HG03095 (cell line): ENCODE measurements at regions not wholly inside any gene's neighbourhood (a gene's known extent, or its start where the extent isn't known, plus 50 kb on each side); places are given as distances from the start of the nearest gene placed in this dataset.
"Not testable (repeated sequence)": the region's sequence is repeated elsewhere in the genome, so short reads cannot be mapped to it uniquely, and the experiment has no call there.

Experiments
- ATAC-seq: cut with Tn5 transposase; IDR thresholded peaks from one replicate; pipeline ENCODE4 v1.9.1; 2021; ENCODE audit warnings: moderate library complexity; ENCODE audit not compliant: unreplicated experiment

- no peak for ATAC-seq
Observed at GRCh38 chr6:163867518-163868292, 453.2 kb downstream of the QKI start.

DNA sequence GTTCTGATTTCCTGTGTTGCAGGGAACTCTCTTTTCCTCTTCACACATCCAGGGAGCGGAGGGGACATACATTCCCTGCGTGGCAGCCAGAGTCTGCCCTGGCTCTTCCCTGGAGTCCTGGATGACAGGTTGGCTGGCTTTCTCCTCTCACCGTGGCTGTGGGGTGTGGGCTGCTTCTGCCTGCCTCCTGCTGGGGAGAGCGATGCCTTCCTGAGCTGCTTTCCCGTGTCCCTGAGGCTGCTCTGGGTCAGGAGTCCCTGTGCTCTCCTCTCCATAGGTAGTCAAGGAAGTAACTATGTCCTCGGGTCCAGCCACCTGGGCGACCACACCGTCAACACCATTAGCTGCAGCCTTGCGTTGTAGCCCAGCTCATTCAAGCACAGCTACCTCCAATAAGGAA, 451.7 kb downstream of the QKI start:
- no peak for ATAC-seq

- no peak for ATAC-seq
Observed at GRCh38 chr6:163863565-163863964, 449.0 kb downstream of the QKI start.

DNA sequence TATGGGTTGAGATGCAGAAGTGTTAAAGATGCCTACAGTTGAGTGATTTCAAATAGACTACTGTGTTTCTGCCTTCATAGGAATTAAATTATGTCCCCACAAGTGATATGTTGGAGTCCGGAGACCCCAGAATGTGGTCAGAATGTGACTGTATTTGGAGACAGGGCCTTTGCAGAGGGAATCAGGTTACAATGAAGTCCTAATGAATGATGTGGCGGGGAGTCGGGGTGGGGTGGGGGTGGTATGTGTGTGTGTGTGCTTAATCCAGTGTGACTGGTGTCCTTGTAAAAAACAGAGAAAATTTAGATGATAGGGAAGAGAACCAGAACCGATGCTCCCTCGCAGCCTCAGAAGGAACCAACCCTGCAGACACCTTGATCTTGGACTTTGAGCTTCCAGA, 448.2 kb downstream of the QKI start:
- ATAC-seq: no peak

DNA sequence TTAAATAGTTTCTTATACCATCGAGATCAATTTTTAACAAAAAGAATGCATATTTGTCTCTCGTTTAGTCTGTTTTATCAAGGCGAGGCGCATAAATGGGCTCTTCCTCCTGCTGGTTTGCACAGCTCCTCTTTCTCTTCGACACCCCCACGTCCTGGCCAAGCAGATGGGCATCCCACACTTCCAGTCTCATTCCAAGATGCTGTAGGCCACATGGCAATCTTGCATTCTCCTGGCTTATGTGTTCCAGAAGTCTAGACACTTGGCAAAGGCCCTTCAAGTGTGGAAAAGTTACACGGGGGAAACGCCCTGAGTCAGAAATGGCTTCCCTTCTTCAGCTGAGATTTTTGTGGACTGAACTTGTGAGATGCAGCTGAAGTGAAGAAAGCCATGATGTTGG, 447.1 kb downstream of the QKI start:
- no peak for ATAC-seq

DNA sequence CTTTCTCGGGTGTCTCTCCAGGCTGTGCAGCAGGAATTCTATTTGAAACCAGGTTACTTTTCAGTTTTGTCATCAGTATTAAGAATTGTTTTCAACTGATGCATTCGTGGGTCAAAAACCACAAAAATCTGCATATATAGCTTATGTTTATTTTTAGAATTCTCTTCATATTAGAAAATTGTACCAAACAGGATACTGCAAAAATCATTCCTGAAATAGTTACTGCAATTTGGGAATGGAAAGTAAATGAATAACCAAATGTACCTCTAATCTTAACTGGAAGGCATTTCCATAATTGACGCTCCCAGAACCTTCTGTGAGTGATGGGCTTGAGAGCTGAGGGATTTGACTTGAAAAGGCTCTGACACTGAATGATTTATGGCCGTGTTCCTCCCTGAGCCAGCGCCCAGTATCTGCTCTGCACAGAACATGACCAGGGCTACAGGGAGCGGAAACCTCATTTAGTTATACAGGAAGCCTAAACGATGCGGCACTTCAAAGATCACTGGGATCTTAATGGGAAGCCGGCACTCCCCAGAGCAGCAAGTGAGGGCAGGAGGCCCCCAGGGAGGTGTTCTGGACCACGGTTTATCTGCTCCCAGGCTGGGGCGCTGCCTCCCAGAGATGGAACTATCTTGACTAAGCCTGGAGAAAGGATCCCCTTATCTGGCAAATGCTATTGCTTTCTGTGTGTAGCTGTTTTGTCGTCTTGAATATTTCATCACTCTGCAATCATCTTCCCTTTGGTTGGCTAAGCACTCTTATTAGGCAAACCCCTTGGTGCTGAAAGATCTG, 446.0 kb downstream of the QKI start:
- no peak for ATAC-seq

DNA sequence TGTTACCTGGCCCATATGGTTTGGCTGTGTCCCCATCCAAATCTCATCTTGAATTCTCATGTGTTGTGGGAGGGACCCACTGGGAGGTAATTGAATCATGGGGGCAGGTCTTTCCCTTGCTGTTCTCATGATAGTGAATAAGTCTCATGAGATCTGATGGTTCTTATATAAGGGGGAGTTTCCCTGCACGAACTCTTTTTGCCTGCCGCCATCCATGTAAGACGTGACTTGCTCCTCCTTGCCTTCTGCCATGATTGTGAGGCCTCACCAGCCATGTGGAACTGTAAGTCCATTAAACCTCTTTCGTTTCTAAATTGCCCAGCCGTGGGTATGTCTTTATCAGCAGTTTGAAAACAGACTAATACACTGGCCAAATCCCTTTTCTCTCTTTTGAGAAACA, 444.4 kb downstream of the QKI start:
- not testable (repeated sequence) for ATAC-seq

GRCh38 chr6:163857421-163857820, 442.9 kb downstream of the QKI start:
- ATAC-seq: no peak

- no peak for ATAC-seq
Observed at GRCh38 chr6:163850874-163851273, 436.4 kb downstream of the QKI start.

- no peak for ATAC-seq
Observed at GRCh38 chr6:163844761-163845160, 430.2 kb downstream of the QKI start.

DNA sequence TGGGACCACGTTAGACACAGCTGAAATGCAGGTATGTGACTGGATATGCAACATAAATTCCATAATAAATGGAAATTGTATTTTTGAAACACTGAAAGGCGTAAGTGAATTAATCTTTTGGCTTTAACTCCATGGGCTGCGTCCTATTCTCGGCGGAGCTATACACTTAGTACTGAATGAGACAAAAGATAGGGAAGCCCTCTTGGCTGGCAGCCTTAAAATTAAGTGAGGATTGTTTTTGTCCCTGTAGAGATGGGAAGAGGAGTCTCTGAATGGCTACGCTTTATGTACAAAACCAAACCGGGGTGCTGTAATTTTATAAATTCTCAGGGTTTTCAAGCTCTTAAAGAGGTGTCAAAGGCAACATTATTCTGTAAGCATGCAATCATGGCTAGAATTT, 429.8 kb downstream of the QKI start:
- no peak for ATAC-seq

- no peak for ATAC-seq
Observed at GRCh38 chr6:163843218-163843617, 428.7 kb downstream of the QKI start.

GRCh38 chr6:163842467-163842866, 427.9 kb downstream of the QKI start:
- ATAC-seq: no peak

DNA sequence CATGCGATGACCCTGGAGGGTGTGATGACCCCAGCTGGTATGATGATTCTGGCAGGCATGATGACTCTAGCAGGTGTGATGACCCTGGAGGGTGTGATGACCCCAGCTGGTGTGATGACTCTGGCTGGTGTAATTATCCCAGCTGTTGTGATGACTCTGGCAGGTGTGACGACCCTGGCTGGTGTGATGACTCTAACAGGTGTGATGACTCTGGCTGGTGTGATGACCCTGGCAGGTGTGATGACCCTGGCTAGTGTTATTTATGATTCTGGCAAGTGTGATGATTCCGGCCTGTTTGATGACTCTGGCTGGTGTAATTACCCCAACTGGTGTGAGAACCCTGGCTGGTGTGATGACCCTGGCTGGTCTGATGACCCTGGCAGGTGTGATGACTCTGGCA, 427.2 kb downstream of the QKI start:
- no peak for ATAC-seq

DNA sequence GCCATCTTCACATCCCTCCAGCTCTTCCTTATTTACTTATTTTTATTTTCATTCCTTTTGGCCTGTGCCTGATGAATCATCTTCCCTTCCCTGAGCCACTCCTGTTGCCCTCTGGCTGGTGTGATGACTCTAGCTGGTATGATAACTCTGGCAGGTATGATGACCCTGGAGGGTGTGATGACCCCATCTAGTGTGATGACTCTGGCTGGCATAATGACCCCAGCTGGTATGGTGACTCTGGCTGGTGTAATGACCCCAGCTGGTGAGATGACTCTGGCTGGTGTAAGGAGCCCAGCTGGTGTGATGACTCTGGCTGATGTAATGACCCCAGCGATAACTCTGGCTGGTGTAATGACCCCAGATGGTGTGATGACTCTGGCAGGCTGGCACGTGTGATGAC, 426.8 kb downstream of the QKI start:
- no peak for ATAC-seq

GRCh38 chr6:163840880-163841279, 426.4 kb downstream of the QKI start:
- ATAC-seq: no peak

- no peak for ATAC-seq
Observed at GRCh38 chr6:163839296-163839695, 424.8 kb downstream of the QKI start.

- no peak for ATAC-seq
Observed at GRCh38 chr6:163837691-163838431, 423.3 kb downstream of the QKI start.

GRCh38 chr6:163836876-163837690, 422.6 kb downstream of the QKI start:
- no peak for ATAC-seq

GRCh38 chr6:163835439-163836171, 421.1 kb downstream of the QKI start:
- no peak for ATAC-seq
